ENCODE measurements at regions not wholly inside any gene's neighbourhood (a gene's known extent, or its start where the extent isn't known, plus 50 kb on each side); places are given as distances from the start of the nearest gene placed in this dataset.
"Not testable (repeated sequence)": the region's sequence is repeated elsewhere in the genome, so short reads cannot be mapped to it uniquely, and the experiment has no call there.

GRCh38 chr5:118193194-118193905, 795.0 kb downstream of the DTWD2 start:
- DNase-seq (ENCODE audit: low read depth): no peak

- no peak for DNase-seq (ENCODE audit: low read depth)
Measured at GRCh38 chr5:118185018-118185417, 803.3 kb downstream of the DTWD2 start.

GRCh38 chr5:118176146-118176545, 812.2 kb downstream of the DTWD2 start:
- no peak for DNase-seq (ENCODE audit: low read depth)

- no peak for DNase-seq (ENCODE audit: low read depth)
Measured at GRCh38 chr5:118174671-118175070, 813.7 kb downstream of the DTWD2 start.

- no peak for DNase-seq (ENCODE audit: low read depth)
Measured at GRCh38 chr5:118173340-118173739, 815.0 kb downstream of the DTWD2 start.

GRCh38 chr5:118165619-118166018, 822.7 kb downstream of the DTWD2 start:
- DNase-seq (ENCODE audit: low read depth): no peak

- no peak for DNase-seq (ENCODE audit: low read depth)
Measured at GRCh38 chr5:118156181-118156580, 832.2 kb downstream of the DTWD2 start.

GRCh38 chr5:118146824-118147223, 841.5 kb downstream of the DTWD2 start:
- DNase-seq (ENCODE audit: low read depth): no peak

- no peak for DNase-seq (ENCODE audit: low read depth)
Measured at GRCh38 chr5:118144540-118144939, 843.8 kb downstream of the DTWD2 start.

- DNase-seq (ENCODE audit: low read depth): no peak
Measured at GRCh38 chr5:118139361-118139760, 849.0 kb downstream of the DTWD2 start.

GRCh38 chr5:118126159-118126558, 862.2 kb downstream of the DTWD2 start:
- DNase-seq (ENCODE audit: low read depth): no peak

- no peak for DNase-seq (ENCODE audit: low read depth)
Measured at GRCh38 chr5:118125687-118126086, 862.7 kb downstream of the DTWD2 start.

GRCh38 chr5:118121258-118121657, 867.1 kb downstream of the DTWD2 start:
- DNase-seq (ENCODE audit: low read depth): no peak

GRCh38 chr5:118115791-118116190, 872.6 kb downstream of the DTWD2 start:
- DNase-seq (ENCODE audit: low read depth): no peak

- DNase-seq (ENCODE audit: low read depth): no peak
Measured at GRCh38 chr5:118111956-118112355, 876.4 kb downstream of the DTWD2 start.

GRCh38 chr5:118107246-118107645, 881.1 kb downstream of the DTWD2 start:
- not testable (repeated sequence) for DNase-seq (ENCODE audit: low read depth)

GRCh38 chr5:118098716-118099115, 889.6 kb downstream of the DTWD2 start:
- no peak for DNase-seq (ENCODE audit: low read depth)

- DNase-seq (ENCODE audit: low read depth): no peak
Measured at GRCh38 chr5:118095115-118095514, 893.2 kb downstream of the DTWD2 start.

- DNase-seq (ENCODE audit: low read depth): no peak
Measured at GRCh38 chr5:118088448-118088847, 899.9 kb downstream of the DTWD2 start.

- no peak for DNase-seq (ENCODE audit: low read depth)
Measured at GRCh38 chr5:118076490-118076889, 911.9 kb downstream of the DTWD2 start.

GRCh38 chr5:118070041-118070440, 918.3 kb downstream of the DTWD2 start:
- DNase-seq (ENCODE audit: low read depth): no peak

GRCh38 chr5:118069452-118069851, 918.9 kb downstream of the DTWD2 start:
- DNase-seq (ENCODE audit: low read depth): no peak

GRCh38 chr5:118068886-118069285, 919.5 kb downstream of the DTWD2 start:
- DNase-seq (ENCODE audit: low read depth): no peak

- not testable (repeated sequence) for DNase-seq (ENCODE audit: low read depth)
Measured at GRCh38 chr5:118063836-118064235, 924.5 kb downstream of the DTWD2 start.

Measured in stimulated activated CD4-positive, alpha-beta T cell treated with anti-CD3 and anti-CD28 coated beads, Interleukin-2, amount 100 ng/mL, for 4 hours (primary cell).